RWPE2 (cell line): ENCODE measurements at regions not wholly inside any gene's neighbourhood (a gene's known extent, or its start where the extent isn't known, plus 50 kb on each side); places are given as distances from the start of the nearest gene placed in this dataset.

Experiments
- ATAC-seq: fragments of 200-7000 bp; cut with Tn5 transposase; 3 replicates; pipeline ENCODE4 v1.9.1; 2021; ENCODE audit warnings: low read depth
- DNase-seq: peaks from one replicate; pipeline ENCODE4 v3.0.0-alpha.2; 2020; ENCODE audit warnings: low spot score
- H3K27ac ChIP-seq: fragments of 450-650 bp; 2 replicates; pipeline ENCODE4 v1.5.1; 2017; ENCODE audit warnings: mild to moderate bottlenecking; ENCODE audit not compliant: poor library complexity, severe bottlenecking
- H3K27me3 ChIP-seq: fragments of 250-450 bp; sonication (Bioruptor Pico); 2 replicates; pipeline ENCODE4 v1.5.1; 2021; ENCODE audit warnings: mild to moderate bottlenecking, moderate library complexity; ENCODE audit not compliant: insufficient read depth, poor library complexity, severe bottlenecking
- H3K36me3 ChIP-seq: fragments of 250-450 bp; sonication (Bioruptor Pico); 2 replicates; pipeline ENCODE4 v1.5.1; 2020; ENCODE audit warnings: low read depth, mild to moderate bottlenecking, moderate library complexity
- H3K4me1 ChIP-seq: fragments of 250-450 bp; sonication (Bioruptor Pico); 2 replicates; pipeline ENCODE4 v1.5.1; 2021; ENCODE audit warnings: mild to moderate bottlenecking, moderate library complexity; ENCODE audit not compliant: insufficient read depth, poor library complexity, severe bottlenecking
- H3K4me3 ChIP-seq: fragments of 250-450 bp; sonication (Bioruptor Pico); 2 replicates; pipeline ENCODE4 v1.5.1; 2021; ENCODE audit warnings: mild to moderate bottlenecking, moderate library complexity; ENCODE audit not compliant: severe bottlenecking
- H3K9me3 ChIP-seq: fragments of 250-450 bp; sonication (Bioruptor Pico); 2 replicates; pipeline ENCODE4 v1.5.1; 2021; ENCODE audit warnings: mild to moderate bottlenecking, moderate library complexity; ENCODE audit not compliant: severe bottlenecking
- CTCF ChIP-seq: fragments of 450-650 bp; IDR thresholded peaks from one replicate; pipeline ENCODE4 v1.5.1; 2017; ENCODE audit warnings: mild to moderate bottlenecking, moderate library complexity; ENCODE audit not compliant: poor library complexity, severe bottlenecking

GRCh38 chr4:97153042-97153441 lies 990.2 kb downstream of the STPG2 start:
- ATAC-seq (no peak; the same call in 2 of the 3 replicates), DNase-seq (no peak)
- Histone ChIP-seq H3K4me3 (no peak overlapping the region), H3K9me3 (no peaks in the 10 kb centered on the region), H3K4me1 (no peaks in the 10 kb centered on the region), H3K27me3 (no peaks in the 10 kb centered on the region), H3K36me3 (no peaks in the 10 kb centered on the region), H3K27ac (no peak overlapping the region)
- peak; percentile 47 for TF ChIP-seq CTCF

GRCh38 chr4:97159625-97160024 lies 983.7 kb downstream of the STPG2 start:
- Histone ChIP-seq H3K36me3 (no peaks in the 10 kb centered on the region), H3K4me1 (no peaks in the 10 kb centered on the region), H3K27ac (no peak overlapping the region), H3K27me3 (no peaks in the 10 kb centered on the region), H3K4me3 (no peak overlapping the region), H3K9me3 (no peaks in the 10 kb centered on the region)
- no peak for ATAC-seq
- TF ChIP-seq CTCF: no peak
- DNase-seq: no peak

GRCh38 chr4:97185233-97185632 lies 958.0 kb downstream of the STPG2 start:
- ATAC-seq: no peak
- Histone ChIP-seq H3K9me3 (no peaks in the 10 kb centered on the region), H3K4me1 (no peaks in the 10 kb centered on the region), H3K36me3 (no peaks in the 10 kb centered on the region), H3K4me3 (no peak overlapping the region), H3K27ac (no peak overlapping the region), H3K27me3 (no peaks in the 10 kb centered on the region)
- DNase-seq: no peak
- no peak for TF ChIP-seq CTCF

GRCh38 chr4:97197106-97197505 lies 946.2 kb downstream of the STPG2 start:
- Histone ChIP-seq H3K4me3 (no peak overlapping the region), H3K27me3 (no peaks in the 10 kb centered on the region), H3K9me3 (no peaks in the 10 kb centered on the region), H3K4me1 (no peaks in the 10 kb centered on the region), H3K36me3 (no peaks in the 10 kb centered on the region), H3K27ac (no peak overlapping the region)
- ATAC-seq: no peak
- no peak for DNase-seq
- TF ChIP-seq CTCF: no peak

- ATAC-seq (no peak), DNase-seq (no peak)
- Histone ChIP-seq H3K27ac (no peak overlapping the region), H3K4me1 (no peaks in the 10 kb centered on the region), H3K27me3 (no peaks in the 10 kb centered on the region), H3K9me3 (no peaks in the 10 kb centered on the region), H3K36me3 (no peaks in the 10 kb centered on the region), H3K4me3 (no peak overlapping the region)
- TF ChIP-seq CTCF: no peak
Observed at GRCh38 chr4:97208749-97209148, 934.5 kb downstream of the STPG2 start.
